ENCODE measurements at regions not wholly inside any gene's neighbourhood (a gene's known extent, or its start where the extent isn't known, plus 50 kb on each side); places are given as distances from the start of the nearest gene placed in this dataset.

- TF ChIP-seq CTCF (IDR thresholded peaks at IDR 0.05 in 2 of 3, conservative IDR thresholded peaks at IDR 0.05 in 1 of 3; ENCODE audit: borderline replicate concordance in 1 of 3, insufficient read depth in 1 of 3, low read depth in 2 of 3, low read length in 2 of 3) (no peak), SP1 (IDR thresholded peaks at IDR 0.05; ENCODE audit: low read depth) (no peak), EZH2 (IDR thresholded peaks at IDR 0.05) (no peak), SIN3A (IDR thresholded peaks at IDR 0.05; ENCODE audit: low read depth) (no peak), REST (IDR thresholded peaks at IDR 0.05; ENCODE audit: low read depth) (no peak), POLR2A (IDR thresholded peaks at IDR 0.05; ENCODE audit: borderline replicate concordance, extremely low read depth, insufficient read depth, insufficient read length) (no peak), FOSL1 (IDR thresholded peaks at IDR 0.05; ENCODE audit: low read depth) (no peak), POLR2AphosphoS5 (IDR thresholded peaks at IDR 0.05; ENCODE audit: low read depth, low read length) (no peak)
These were observed 203.8 kb upstream of the HES1 start for GRCh38 chr3:193932136-193932535.
